ENCODE measurements at regions not wholly inside any gene's neighbourhood (a gene's known extent, or its start where the extent isn't known, plus 50 kb on each side); places are given as distances from the start of the nearest gene placed in this dataset.

- ATAC-seq: no peak
- H3K27me3 ChIP-seq (ENCODE audit: low read length): peaks cover 24% of the 10 kb centered on the region; the same call in 1 of the 2 replicates
- no TSS peak for BruUV-seq (replicated peaks)
- no peak overlapping the region for H3K4me2 ChIP-seq (ENCODE audit: low read length)
- no peak overlapping the region for H3K27ac ChIP-seq (ENCODE audit: low read length)
- no peaks in the 10 kb centered on the region for H3F3A ChIP-seq (ENCODE audit: low read length, unreplicated experiment)
- H3K4me1 ChIP-seq (ENCODE audit: insufficient read depth, low read length): no peaks in the 10 kb centered on the region
- H3K9ac ChIP-seq (ENCODE audit: low read length): no peak overlapping the region
- DNase-seq: no peak
- H3K4me3 ChIP-seq (ENCODE audit: low read length): no peak overlapping the region
- intact Hi-C loops (cut with micrococcal nuclease): no loop called here
- no peaks in the 10 kb centered on the region for H3K36me3 ChIP-seq (ENCODE audit: low read depth, low read length)
- H2AFZ ChIP-seq (ENCODE audit: low read length): no peak overlapping the region
- no peaks in the 10 kb centered on the region for H3K9me3 ChIP-seq (ENCODE audit: low read length)
- CTCF ChIA-PET: interaction anchor here (0.5 kb wide), 1 partner anchor 26 kb away, joined by 3 read pairs; no protein-coding TSS in a partner anchor
- POLR2A ChIA-PET (ENCODE audit: unreplicated experiment): no interaction called here
- TF ChIP-seq CTCF (conservative IDR thresholded peaks at IDR 0.05; ENCODE audit: low read depth, low read length): no peak
- TF ChIP-seq EZH2 (IDR thresholded peaks at IDR 0.05; ENCODE audit: low read length, unreplicated experiment): no peak
- TF ChIP-seq EZH2phosphoT487 (IDR thresholded peaks at IDR 0.05; ENCODE audit: borderline replicate concordance, low read length): no peak
- no peaks in the 10 kb centered on the region for H4K20me1 ChIP-seq (ENCODE audit: low read length)
- H3K9me2 ChIP-seq (replicated peaks; ENCODE audit: low read length): no peaks in the 10 kb centered on the region
- H3K79me2 ChIP-seq (ENCODE audit: low read length): no peaks in the 10 kb centered on the region
These were observed 103.7 kb downstream of the ADRA2C start for GRCh38 chr4:3869661-3870566.

- H3K9me3 ChIP-seq (ENCODE audit: low read length): no peaks in the 10 kb centered on the region
- no peak overlapping the region for H3K4me2 ChIP-seq (ENCODE audit: low read length)
- no peaks in the 10 kb centered on the region for H3K36me3 ChIP-seq (ENCODE audit: low read depth, low read length)
- BruUV-seq (replicated peaks): no TSS peak
- H3K79me2 ChIP-seq (ENCODE audit: low read length): no peaks in the 10 kb centered on the region
- POLR2A ChIA-PET (ENCODE audit: unreplicated experiment): no interaction called here
- peaks cover 27% of the 10 kb centered on the region for H3K27me3 ChIP-seq (ENCODE audit: low read length)
- H3K27ac ChIP-seq (ENCODE audit: low read length): no peak overlapping the region
- no peaks in the 10 kb centered on the region for H3F3A ChIP-seq (ENCODE audit: low read length, unreplicated experiment)
- no peaks in the 10 kb centered on the region for H4K20me1 ChIP-seq (ENCODE audit: low read length)
- no peak overlapping the region for H2AFZ ChIP-seq (ENCODE audit: low read length)
- ATAC-seq (no peak), DNase-seq (no peak)
- no peak overlapping the region for H3K9ac ChIP-seq (ENCODE audit: low read length)
- H3K4me1 ChIP-seq (ENCODE audit: insufficient read depth, low read length): no peaks in the 10 kb centered on the region
- no peaks in the 10 kb centered on the region for H3K9me2 ChIP-seq (replicated peaks; ENCODE audit: low read length)
- no peak for TF ChIP-seq EZH2phosphoT487 (IDR thresholded peaks at IDR 0.05; ENCODE audit: borderline replicate concordance, low read length)
- no peak for TF ChIP-seq EZH2 (IDR thresholded peaks at IDR 0.05; ENCODE audit: low read length, unreplicated experiment)
- TF ChIP-seq CTCF (conservative IDR thresholded peaks at IDR 0.05; ENCODE audit: low read depth, low read length): no peak
- intact Hi-C loops (cut with micrococcal nuclease): no loop called here
- CTCF ChIA-PET: no interaction called here
- no peak overlapping the region for H3K4me3 ChIP-seq (ENCODE audit: low read length)
These were observed 104.4 kb downstream of the ADRA2C start for GRCh38 chr4:3870567-3870962.

- H3K4me3 ChIP-seq (ENCODE audit: low read length): no peak overlapping the region
- H2AFZ ChIP-seq (ENCODE audit: low read length): no peak overlapping the region
- DNase-seq: no peak
- no peaks in the 10 kb centered on the region for H3K9me2 ChIP-seq (replicated peaks; ENCODE audit: low read length)
- H4K20me1 ChIP-seq (ENCODE audit: low read length): no peaks in the 10 kb centered on the region
- H3K4me1 ChIP-seq (ENCODE audit: insufficient read depth, low read length): no peaks in the 10 kb centered on the region
- BruUV-seq (replicated peaks): no TSS peak
- POLR2A ChIA-PET (ENCODE audit: unreplicated experiment): no interaction called here
- no peaks in the 10 kb centered on the region for H3K36me3 ChIP-seq (ENCODE audit: low read depth, low read length)
- H3F3A ChIP-seq (ENCODE audit: low read length, unreplicated experiment): no peaks in the 10 kb centered on the region
- H3K9ac ChIP-seq (ENCODE audit: low read length): no peak overlapping the region
- no peak overlapping the region for H3K27ac ChIP-seq (ENCODE audit: low read length)
- H3K27me3 ChIP-seq (ENCODE audit: low read length): peaks cover 32% of the 10 kb centered on the region
- H3K9me3 ChIP-seq (ENCODE audit: low read length): no peaks in the 10 kb centered on the region
- H3K4me2 ChIP-seq (ENCODE audit: low read length): no peak overlapping the region
- no peaks in the 10 kb centered on the region for H3K79me2 ChIP-seq (ENCODE audit: low read length)
- intact Hi-C loops (cut with micrococcal nuclease): no loop called here
- CTCF ChIA-PET: no interaction called here
- no peak for TF ChIP-seq CTCF (conservative IDR thresholded peaks at IDR 0.05; ENCODE audit: low read depth, low read length)
- TF ChIP-seq EZH2phosphoT487 (IDR thresholded peaks at IDR 0.05; ENCODE audit: borderline replicate concordance, low read length): no peak
- TF ChIP-seq EZH2 (IDR thresholded peaks at IDR 0.05; ENCODE audit: low read length, unreplicated experiment): no peak
- no peak for ATAC-seq
These were observed 105.1 kb downstream of the ADRA2C start for GRCh38 chr4:3871181-3871852.

Data from PC-3 (cell line).